ENCODE measurements at regions not wholly inside any gene's neighbourhood (a gene's known extent, or its start where the extent isn't known, plus 50 kb on each side); places are given as distances from the start of the nearest gene placed in this dataset.
A peak's percentile ranks its signal among the peaks of the same experiment; 100 is the strongest.

GRCh38 chrX:43559644-43560043, 96.5 kb upstream of the MAOA start:
- Histone ChIP-seq H4K20me1 (ENCODE audit: insufficient read depth, low read length) (no peaks in the 10 kb centered on the region), H3K4me2 (ENCODE audit: insufficient read depth, low read length) (no peak overlapping the region), H3K36me3 (ENCODE audit: insufficient read depth, low read length) (no peaks in the 10 kb centered on the region), H3K9me3 (ENCODE audit: low read depth, low read length) (no peaks in the 10 kb centered on the region), H3K27me3 (ENCODE audit: insufficient read depth, low read length) (peaks cover 5% of the 10 kb centered on the region), H3K79me2 (ENCODE audit: insufficient read depth, low read length) (no peaks in the 10 kb centered on the region), H2AFZ (ENCODE audit: low read length) (no peak overlapping the region), H3K4me3 (ENCODE audit: insufficient read depth, low read length) (no peak overlapping the region), H3K4me1 (ENCODE audit: insufficient read depth, low read length) (no peaks in the 10 kb centered on the region), H3K27ac (ENCODE audit: low read depth, low read length) (no peak overlapping the region)
- TF ChIP-seq, protein P1, sequence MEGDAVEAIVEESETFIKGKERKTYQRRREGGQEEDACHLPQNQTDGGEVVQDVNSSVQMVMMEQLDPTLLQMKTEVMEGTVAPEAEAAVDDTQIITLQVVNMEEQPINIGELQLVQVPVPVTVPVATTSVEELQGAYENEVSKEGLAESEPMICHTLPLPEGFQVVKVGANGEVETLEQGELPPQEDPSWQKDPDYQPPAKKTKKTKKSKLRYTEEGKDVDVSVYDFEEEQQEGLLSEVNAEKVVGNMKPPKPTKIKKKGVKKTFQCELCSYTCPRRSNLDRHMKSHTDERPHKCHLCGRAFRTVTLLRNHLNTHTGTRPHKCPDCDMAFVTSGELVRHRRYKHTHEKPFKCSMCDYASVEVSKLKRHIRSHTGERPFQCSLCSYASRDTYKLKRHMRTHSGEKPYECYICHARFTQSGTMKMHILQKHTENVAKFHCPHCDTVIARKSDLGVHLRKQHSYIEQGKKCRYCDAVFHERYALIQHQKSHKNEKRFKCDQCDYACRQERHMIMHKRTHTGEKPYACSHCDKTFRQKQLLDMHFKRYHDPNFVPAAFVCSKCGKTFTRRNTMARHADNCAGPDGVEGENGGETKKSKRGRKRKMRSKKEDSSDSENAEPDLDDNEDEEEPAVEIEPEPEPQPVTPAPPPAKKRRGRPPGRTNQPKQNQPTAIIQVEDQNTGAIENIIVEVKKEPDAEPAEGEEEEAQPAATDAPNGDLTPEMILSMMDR (IDR thresholded peaks at IDR 0.05; ENCODE audit: extremely low read depth, low read depth, low read length) = peak; percentile 48
- DNase-seq (ENCODE audit: insufficient read length, low spot score, missing footprints) = no peak

DNA sequence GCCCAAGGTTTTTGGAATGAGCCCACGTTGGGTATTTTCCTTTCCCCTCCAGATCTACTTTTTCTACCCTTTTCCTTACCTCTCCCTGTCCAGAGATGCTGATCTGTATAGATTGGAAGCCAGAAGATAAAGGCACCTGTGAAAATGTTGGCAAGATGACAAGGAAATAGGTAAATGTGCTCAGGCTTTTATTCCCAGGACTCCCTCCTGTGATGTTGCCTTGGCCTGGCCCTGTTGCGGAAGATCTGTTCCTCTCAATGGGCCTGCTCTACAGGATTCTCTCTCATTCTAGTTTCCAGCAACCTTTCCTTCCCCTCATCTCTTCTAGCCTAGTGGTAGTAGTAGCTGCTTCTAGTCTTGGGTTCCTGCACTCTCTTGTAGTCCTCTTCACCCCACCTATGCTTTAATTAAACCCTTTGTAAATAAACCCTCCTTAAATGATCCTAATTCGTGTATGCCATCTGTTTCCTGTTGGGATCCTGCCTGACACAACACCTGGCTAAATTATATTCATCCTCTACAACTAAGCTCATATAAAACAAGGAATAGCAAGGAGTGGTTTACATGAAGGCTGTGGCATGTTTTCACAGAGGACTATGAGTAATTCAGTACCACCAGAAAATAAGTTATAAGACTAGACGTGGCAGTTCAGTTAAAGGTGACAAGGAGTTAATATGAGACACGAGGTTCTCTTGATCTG, 95.7 kb upstream of the MAOA start:
- Histone ChIP-seq H3K4me3 (ENCODE audit: insufficient read depth, low read length) (no peak overlapping the region), H2AFZ (ENCODE audit: low read length) (no peak overlapping the region), H3K27ac (ENCODE audit: low read depth, low read length) (no peak overlapping the region), H3K4me2 (ENCODE audit: insufficient read depth, low read length) (no peak overlapping the region), H3K9me3 (ENCODE audit: low read depth, low read length) (no peaks in the 10 kb centered on the region), H4K20me1 (ENCODE audit: insufficient read depth, low read length) (no peaks in the 10 kb centered on the region), H3K79me2 (ENCODE audit: insufficient read depth, low read length) (no peaks in the 10 kb centered on the region), H3K27me3 (ENCODE audit: insufficient read depth, low read length) (peaks cover 5% of the 10 kb centered on the region), H3K36me3 (ENCODE audit: insufficient read depth, low read length) (no peaks in the 10 kb centered on the region), H3K4me1 (ENCODE audit: insufficient read depth, low read length) (no peaks in the 10 kb centered on the region)
- TF ChIP-seq, protein P1 (IDR thresholded peaks at IDR 0.05; ENCODE audit: extremely low read depth, low read depth, low read length) = no peak
- no peak for DNase-seq (ENCODE audit: insufficient read length, low spot score, missing footprints)

DNA sequence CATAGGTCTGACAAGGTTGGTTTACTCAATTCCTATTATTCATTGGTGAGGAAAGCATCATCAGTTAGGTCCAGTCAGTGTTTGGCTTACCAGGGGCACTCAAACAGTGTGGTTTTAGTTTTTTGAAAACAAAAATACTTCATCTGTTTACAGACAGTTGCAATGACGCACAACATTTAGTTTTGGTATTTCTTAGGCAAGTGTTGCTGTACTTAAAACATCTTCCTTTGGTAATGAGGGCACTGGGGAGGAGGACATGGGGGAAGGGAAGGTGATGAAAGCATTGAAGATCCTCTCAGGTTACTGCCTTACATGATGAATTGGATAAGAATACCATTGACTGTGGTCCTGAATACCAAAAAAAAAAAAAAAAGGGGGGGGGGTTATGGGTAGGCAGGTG, 93.7 kb upstream of the MAOA start:
- TF ChIP-seq, protein P1 (IDR thresholded peaks at IDR 0.05; ENCODE audit: extremely low read depth, low read depth, low read length) = no peak
- Histone ChIP-seq H3K79me2 (ENCODE audit: insufficient read depth, low read length) (no peaks in the 10 kb centered on the region), H3K27ac (ENCODE audit: low read depth, low read length) (no peak overlapping the region), H3K27me3 (ENCODE audit: insufficient read depth, low read length) (peaks cover 5% of the 10 kb centered on the region), H3K4me1 (ENCODE audit: insufficient read depth, low read length) (no peaks in the 10 kb centered on the region), H3K9me3 (ENCODE audit: low read depth, low read length) (no peaks in the 10 kb centered on the region), H3K36me3 (ENCODE audit: insufficient read depth, low read length) (no peaks in the 10 kb centered on the region), H3K4me3 (ENCODE audit: insufficient read depth, low read length) (no peak overlapping the region), H2AFZ (ENCODE audit: low read length) (no peak overlapping the region), H4K20me1 (ENCODE audit: insufficient read depth, low read length) (no peaks in the 10 kb centered on the region), H3K4me2 (ENCODE audit: insufficient read depth, low read length) (no peak overlapping the region)
- DNase-seq (ENCODE audit: insufficient read length, low spot score, missing footprints) = no peak

- Histone ChIP-seq H3K4me2 (ENCODE audit: insufficient read depth, low read length) (no peak overlapping the region), H3K27ac (ENCODE audit: low read depth, low read length) (no peak overlapping the region), H3K4me3 (ENCODE audit: insufficient read depth, low read length) (no peak overlapping the region), H4K20me1 (ENCODE audit: insufficient read depth, low read length) (no peaks in the 10 kb centered on the region), H3K79me2 (ENCODE audit: insufficient read depth, low read length) (no peaks in the 10 kb centered on the region), H3K4me1 (ENCODE audit: insufficient read depth, low read length) (no peaks in the 10 kb centered on the region), H3K36me3 (ENCODE audit: insufficient read depth, low read length) (no peaks in the 10 kb centered on the region), H3K9me3 (ENCODE audit: low read depth, low read length) (no peaks in the 10 kb centered on the region), H3K27me3 (ENCODE audit: insufficient read depth, low read length) (peaks cover 5% of the 10 kb centered on the region), H2AFZ (ENCODE audit: low read length) (no peak overlapping the region)
- TF ChIP-seq, protein P1 (IDR thresholded peaks at IDR 0.05; ENCODE audit: extremely low read depth, low read depth, low read length) = no peak
- no peak for DNase-seq (ENCODE audit: insufficient read length, low spot score, missing footprints)
These were observed 91.1 kb upstream of the MAOA start for GRCh38 chrX:43564953-43565352.

All from osteoblast (primary cell).